ENCODE measurements at regions not wholly inside any gene's neighbourhood (a gene's known extent, or its start where the extent isn't known, plus 50 kb on each side); places are given as distances from the start of the nearest gene placed in this dataset.

- 71% methylated on average over 2 of the region's 3 CpGs; no CpG with 5 or more reads in 1 of the 2 experiments for WGBS, 2 experiments
- H3K27ac ChIP-seq (ENCODE audit: insufficient read depth, low read depth, low read length, poor library complexity, severe bottlenecking): no peak overlapping the region
- H3K4me3 ChIP-seq (ENCODE audit: insufficient read depth, low read depth, low read length): no peak overlapping the region
- H3K36me3 ChIP-seq (ENCODE audit: control insufficient read depth, insufficient read depth, low read length): no peaks in the 10 kb centered on the region
- no peaks in the 10 kb centered on the region for H3K27me3 ChIP-seq (ENCODE audit: control insufficient read depth, insufficient read depth, low read length, poor library complexity, severe bottlenecking)
- H3K9me3 ChIP-seq (ENCODE audit: control insufficient read depth, low read length): no peaks in the 10 kb centered on the region
- no peaks in the 10 kb centered on the region for H3K4me1 ChIP-seq (ENCODE audit: control insufficient read depth, insufficient read depth, low read length)
These were observed 880.0 kb downstream of the SLC16A7 start for GRCh38 chr12:60475825-60476224.

GRCh38 chr12:60487284-60487683 is 891.5 kb downstream of the SLC16A7 start:
- 70% methylated on average over 1 of the region's 1 CpG; no CpG with 5 or more reads in 1 of the 2 experiments for WGBS, 2 experiments

GRCh38 chr12:60489071-60489470 is 893.2 kb downstream of the SLC16A7 start:
- Histone ChIP-seq H3K4me1 (ENCODE audit: control insufficient read depth, insufficient read depth, low read length) (no peaks in the 10 kb centered on the region), H3K27ac (ENCODE audit: insufficient read depth, low read depth, low read length, poor library complexity, severe bottlenecking) (no peak overlapping the region), H3K27me3 (ENCODE audit: control insufficient read depth, insufficient read depth, low read length, poor library complexity, severe bottlenecking) (no peaks in the 10 kb centered on the region), H3K4me3 (ENCODE audit: insufficient read depth, low read depth, low read length) (no peak overlapping the region), H3K36me3 (ENCODE audit: control insufficient read depth, insufficient read depth, low read length) (no peaks in the 10 kb centered on the region), H3K9me3 (ENCODE audit: control insufficient read depth, low read length) (no peaks in the 10 kb centered on the region)

More at GRCh38 chr12:60487284-60487683, 891.5 kb downstream of the SLC16A7 start:
- Histone ChIP-seq H3K4me1 (ENCODE audit: control insufficient read depth, insufficient read depth, low read length) (no peaks in the 10 kb centered on the region), H3K27me3 (ENCODE audit: control insufficient read depth, insufficient read depth, low read length, poor library complexity, severe bottlenecking) (no peaks in the 10 kb centered on the region), H3K9me3 (ENCODE audit: control insufficient read depth, low read length) (no peaks in the 10 kb centered on the region), H3K4me3 (ENCODE audit: insufficient read depth, low read depth, low read length) (no peak overlapping the region), H3K36me3 (ENCODE audit: control insufficient read depth, insufficient read depth, low read length) (no peaks in the 10 kb centered on the region), H3K27ac (ENCODE audit: insufficient read depth, low read depth, low read length, poor library complexity, severe bottlenecking) (no peak overlapping the region)

GRCh38 chr12:60494244-60494643 is 898.4 kb downstream of the SLC16A7 start:
- H3K27ac ChIP-seq (ENCODE audit: insufficient read depth, low read depth, low read length, poor library complexity, severe bottlenecking): no peak overlapping the region
- no peaks in the 10 kb centered on the region for H3K27me3 ChIP-seq (ENCODE audit: control insufficient read depth, insufficient read depth, low read length, poor library complexity, severe bottlenecking)
- H3K4me1 ChIP-seq (ENCODE audit: control insufficient read depth, insufficient read depth, low read length): no peaks in the 10 kb centered on the region
- H3K36me3 ChIP-seq (ENCODE audit: control insufficient read depth, insufficient read depth, low read length): no peaks in the 10 kb centered on the region
- H3K4me3 ChIP-seq (ENCODE audit: insufficient read depth, low read depth, low read length): no peak overlapping the region
- 60 to 77% methylated on average over 2 of the region's 2 CpGs for WGBS, 2 experiments
- no peaks in the 10 kb centered on the region for H3K9me3 ChIP-seq (ENCODE audit: control insufficient read depth, low read length)

- Histone ChIP-seq H3K27ac (ENCODE audit: insufficient read depth, low read depth, low read length, poor library complexity, severe bottlenecking) (no peak overlapping the region), H3K27me3 (ENCODE audit: control insufficient read depth, insufficient read depth, low read length, poor library complexity, severe bottlenecking) (no peaks in the 10 kb centered on the region), H3K36me3 (ENCODE audit: control insufficient read depth, insufficient read depth, low read length) (no peaks in the 10 kb centered on the region), H3K9me3 (ENCODE audit: control insufficient read depth, low read length) (no peaks in the 10 kb centered on the region), H3K4me1 (ENCODE audit: control insufficient read depth, insufficient read depth, low read length) (no peaks in the 10 kb centered on the region), H3K4me3 (ENCODE audit: insufficient read depth, low read depth, low read length) (no peak overlapping the region)
- WGBS, 2 experiments: 82 to 89% methylated on average over 1 of the region's 1 CpG
These were observed 902.8 kb downstream of the SLC16A7 start for GRCh38 chr12:60498656-60499055.

- no peaks in the 10 kb centered on the region for H3K36me3 ChIP-seq (ENCODE audit: control insufficient read depth, insufficient read depth, low read length)
- WGBS, 2 experiments: 90 to 100% methylated on average over 2 of the region's 2 CpGs
- H3K4me1 ChIP-seq (ENCODE audit: control insufficient read depth, insufficient read depth, low read length): no peaks in the 10 kb centered on the region
- no peaks in the 10 kb centered on the region for H3K27me3 ChIP-seq (ENCODE audit: control insufficient read depth, insufficient read depth, low read length, poor library complexity, severe bottlenecking)
- H3K27ac ChIP-seq (ENCODE audit: insufficient read depth, low read depth, low read length, poor library complexity, severe bottlenecking): no peak overlapping the region
- no peaks in the 10 kb centered on the region for H3K9me3 ChIP-seq (ENCODE audit: control insufficient read depth, low read length)
- no peak overlapping the region for H3K4me3 ChIP-seq (ENCODE audit: insufficient read depth, low read depth, low read length)
These were observed 905.4 kb downstream of the SLC16A7 start for GRCh38 chr12:60501124-60501729.

GRCh38 chr12:60522684-60523400 is 927.0 kb downstream of the SLC16A7 start:
- Histone ChIP-seq H3K36me3 (ENCODE audit: control insufficient read depth, insufficient read depth, low read length) (no peaks in the 10 kb centered on the region), H3K4me3 (ENCODE audit: insufficient read depth, low read depth, low read length) (no peak overlapping the region), H3K27ac (ENCODE audit: insufficient read depth, low read depth, low read length, poor library complexity, severe bottlenecking) (no peak overlapping the region), H3K4me1 (ENCODE audit: control insufficient read depth, insufficient read depth, low read length) (no peaks in the 10 kb centered on the region), H3K27me3 (ENCODE audit: control insufficient read depth, insufficient read depth, low read length, poor library complexity, severe bottlenecking) (no peaks in the 10 kb centered on the region), H3K9me3 (ENCODE audit: control insufficient read depth, low read length) (no peaks in the 10 kb centered on the region)
- WGBS, 2 experiments: 83% methylated on average over 2 of the region's 5 CpGs; no CpG with 5 or more reads in 1 of the 2 experiments

- Histone ChIP-seq H3K27ac (ENCODE audit: insufficient read depth, low read depth, low read length, poor library complexity, severe bottlenecking) (no peak overlapping the region), H3K4me1 (ENCODE audit: control insufficient read depth, insufficient read depth, low read length) (no peaks in the 10 kb centered on the region), H3K27me3 (ENCODE audit: control insufficient read depth, insufficient read depth, low read length, poor library complexity, severe bottlenecking) (no peaks in the 10 kb centered on the region), H3K36me3 (ENCODE audit: control insufficient read depth, insufficient read depth, low read length) (no peaks in the 10 kb centered on the region), H3K9me3 (ENCODE audit: control insufficient read depth, low read length) (no peaks in the 10 kb centered on the region), H3K4me3 (ENCODE audit: insufficient read depth, low read depth, low read length) (no peak overlapping the region)
- WGBS, 2 experiments: 72 to 88% methylated on average over 1 of the region's 1 CpG
These were observed 933.4 kb downstream of the SLC16A7 start for GRCh38 chr12:60529261-60529660.

GRCh38 chr12:60529723-60530122 is 933.9 kb downstream of the SLC16A7 start:
- H3K9me3 ChIP-seq (ENCODE audit: control insufficient read depth, low read length): no peaks in the 10 kb centered on the region
- no peaks in the 10 kb centered on the region for H3K36me3 ChIP-seq (ENCODE audit: control insufficient read depth, insufficient read depth, low read length)
- H3K4me3 ChIP-seq (ENCODE audit: insufficient read depth, low read depth, low read length): no peak overlapping the region
- H3K27me3 ChIP-seq (ENCODE audit: control insufficient read depth, insufficient read depth, low read length, poor library complexity, severe bottlenecking): no peaks in the 10 kb centered on the region
- 83 to 88% methylated on average over 1 of the region's 1 CpG for WGBS, 2 experiments
- H3K4me1 ChIP-seq (ENCODE audit: control insufficient read depth, insufficient read depth, low read length): no peaks in the 10 kb centered on the region
- no peak overlapping the region for H3K27ac ChIP-seq (ENCODE audit: insufficient read depth, low read depth, low read length, poor library complexity, severe bottlenecking)

GRCh38 chr12:60535363-60535762 is 939.5 kb downstream of the SLC16A7 start:
- no peaks in the 10 kb centered on the region for H3K4me1 ChIP-seq (ENCODE audit: control insufficient read depth, insufficient read depth, low read length)
- H3K9me3 ChIP-seq (ENCODE audit: control insufficient read depth, low read length): no peaks in the 10 kb centered on the region
- H3K27me3 ChIP-seq (ENCODE audit: control insufficient read depth, insufficient read depth, low read length, poor library complexity, severe bottlenecking): no peaks in the 10 kb centered on the region
- H3K36me3 ChIP-seq (ENCODE audit: control insufficient read depth, insufficient read depth, low read length): no peaks in the 10 kb centered on the region
- H3K27ac ChIP-seq (ENCODE audit: insufficient read depth, low read depth, low read length, poor library complexity, severe bottlenecking): no peak overlapping the region
- no peak overlapping the region for H3K4me3 ChIP-seq (ENCODE audit: insufficient read depth, low read depth, low read length)

Measured in ectodermal cell (in vitro differentiated cells).